ENCODE measurements at regions not wholly inside any gene's neighbourhood (a gene's known extent, or its start where the extent isn't known, plus 50 kb on each side); places are given as distances from the start of the nearest gene placed in this dataset.

- no peak for DNase-seq
These were observed 149.0 kb upstream of the KCNIP4 start for GRCh38 chr4:22097596-22097995.

GRCh38 chr4:22094217-22094616 is 145.6 kb upstream of the KCNIP4 start:
- no peak for DNase-seq

- DNase-seq: no peak
These were observed 144.6 kb upstream of the KCNIP4 start for GRCh38 chr4:22093126-22093525.

- DNase-seq: no peak
These were observed 143.3 kb upstream of the KCNIP4 start for GRCh38 chr4:22091906-22092305.

GRCh38 chr4:22091352-22091717 is 142.8 kb upstream of the KCNIP4 start:
- peak; percentile 32 for DNase-seq

GRCh38 chr4:22090661-22091351 is 142.2 kb upstream of the KCNIP4 start:
- peak; percentile 17 for DNase-seq

- DNase-seq: peak; percentile 19
These were observed 129.0 kb upstream of the KCNIP4 start for GRCh38 chr4:22077571-22077970.

- DNase-seq: no peak
These were observed 124.2 kb upstream of the KCNIP4 start for GRCh38 chr4:22072726-22073125.

GRCh38 chr4:22072240-22072639 is 123.7 kb upstream of the KCNIP4 start:
- DNase-seq: no peak

GRCh38 chr4:22071749-22072148 is 123.2 kb upstream of the KCNIP4 start:
- no peak for DNase-seq

GRCh38 chr4:22070256-22070655 is 121.7 kb upstream of the KCNIP4 start:
- DNase-seq: no peak

GRCh38 chr4:22063613-22064012 is 115.0 kb upstream of the KCNIP4 start:
- DNase-seq: peak; percentile 50

- no peak for DNase-seq
These were observed 114.1 kb upstream of the KCNIP4 start for GRCh38 chr4:22062676-22063075.

GRCh38 chr4:22055954-22056353 is 107.4 kb upstream of the KCNIP4 start:
- DNase-seq: no peak

GRCh38 chr4:22052076-22052475 is 103.5 kb upstream of the KCNIP4 start:
- DNase-seq: no peak

GRCh38 chr4:22048323-22048722 is 99.8 kb upstream of the KCNIP4 start:
- no peak for DNase-seq

- DNase-seq: no peak
These were observed 99.2 kb upstream of the KCNIP4 start for GRCh38 chr4:22047793-22048192.

- DNase-seq: no peak
These were observed 96.6 kb upstream of the KCNIP4 start for GRCh38 chr4:22045051-22045630.

- no peak for DNase-seq
These were observed 82.9 kb upstream of the KCNIP4 start for GRCh38 chr4:22031423-22031822.

- DNase-seq: no peak
These were observed 82.3 kb upstream of the KCNIP4 start for GRCh38 chr4:22030881-22031280.

- DNase-seq: peak; percentile 81
These were observed 81.7 kb upstream of the KCNIP4 start for GRCh38 chr4:22030307-22030706.

- peak; percentile 96 for DNase-seq
These were observed 81.2 kb upstream of the KCNIP4 start for GRCh38 chr4:22029803-22030202.

- DNase-seq: no peak
These were observed 72.5 kb upstream of the KCNIP4 start for GRCh38 chr4:22021106-22021505.

- no peak for DNase-seq
These were observed 71.6 kb upstream of the KCNIP4 start for GRCh38 chr4:22020129-22020528.

GRCh38 chr4:22019676-22020075 is 71.1 kb upstream of the KCNIP4 start:
- DNase-seq: no peak
